SK-N-SH (cell line): ENCODE measurements at regions not wholly inside any gene's neighbourhood (a gene's known extent, or its start where the extent isn't known, plus 50 kb on each side); places are given as distances from the start of the nearest gene placed in this dataset.

Experiments
- EZH2phosphoT487 ChIP-seq: fragments of 200-600 bp; sonication (generic); IDR thresholded peaks from 2 replicates; pipeline ENCODE4 v1.6.1; 2017; ENCODE audit warnings: low read depth, mixed run types, mild to moderate bottlenecking, antibody characterized with exemption, moderate library complexity, borderline replicate concordance
- NRF1 ChIP-seq: IDR thresholded peaks from 2 replicates; pipeline ENCODE4 v1.6.1; 2012; ENCODE audit warnings: low read depth, mild to moderate bottlenecking, low read length
- POLR2AphosphoS5 ChIP-seq: IDR thresholded peaks from 2 replicates; pipeline ENCODE4 v1.6.1; 2012; ENCODE audit warnings: low read depth, low read length
- RAD21 ChIP-seq: IDR thresholded peaks from 2 replicates; pipeline ENCODE4 v1.6.1; 2012; ENCODE audit warnings: mild to moderate bottlenecking, low read length
- TF ChIP-seq, protein P1 (sequence below): fragments of 200-600 bp; sonication (generic); IDR thresholded peaks from 2 replicates; pipeline ENCODE4 v1.6.1; 2017; ENCODE audit warnings: antibody characterized with exemption, mild to moderate bottlenecking, moderate library complexity
- TF ChIP-seq, protein P2 (sequence below): IDR thresholded peaks from 2 replicates; pipeline ENCODE4 v1.4.0; 2012; ENCODE audit warnings: low read depth, borderline replicate concordance
- TF ChIP-seq, protein P3 (sequence below): fragments of 150-350 bp; IDR thresholded peaks from 2 replicates; pipeline ENCODE4 v1.6.1; 2017; ENCODE audit warnings: antibody characterized with exemption, low read length, low read depth, borderline replicate concordance
- TF ChIP-seq, protein P4 (sequence below): IDR thresholded peaks from 2 replicates; pipeline ENCODE4 v1.4.0; 2012; ENCODE audit warnings: low read depth, borderline replicate concordance

DNA sequence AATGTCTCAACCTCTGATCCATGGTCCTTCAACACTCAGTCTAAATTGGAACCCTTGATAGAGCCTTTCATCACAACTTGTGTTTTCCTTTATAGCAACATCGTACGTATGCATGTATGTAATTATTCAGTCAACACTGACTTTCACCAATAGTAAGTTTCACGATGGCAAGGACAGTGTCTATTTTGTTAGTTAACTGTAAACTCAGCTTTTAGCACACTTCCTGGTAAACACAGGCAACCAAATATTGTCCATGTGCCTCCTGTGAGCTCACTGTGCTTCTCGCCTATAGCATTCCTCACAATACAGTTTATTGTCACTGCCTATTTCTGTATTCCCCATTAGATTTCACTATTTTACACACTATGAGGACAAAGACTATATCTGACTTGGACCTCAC, 323.1 kb downstream of the DEPDC1B start:
- TF ChIP-seq RAD21: no peak
- TF ChIP-seq, protein P1, sequence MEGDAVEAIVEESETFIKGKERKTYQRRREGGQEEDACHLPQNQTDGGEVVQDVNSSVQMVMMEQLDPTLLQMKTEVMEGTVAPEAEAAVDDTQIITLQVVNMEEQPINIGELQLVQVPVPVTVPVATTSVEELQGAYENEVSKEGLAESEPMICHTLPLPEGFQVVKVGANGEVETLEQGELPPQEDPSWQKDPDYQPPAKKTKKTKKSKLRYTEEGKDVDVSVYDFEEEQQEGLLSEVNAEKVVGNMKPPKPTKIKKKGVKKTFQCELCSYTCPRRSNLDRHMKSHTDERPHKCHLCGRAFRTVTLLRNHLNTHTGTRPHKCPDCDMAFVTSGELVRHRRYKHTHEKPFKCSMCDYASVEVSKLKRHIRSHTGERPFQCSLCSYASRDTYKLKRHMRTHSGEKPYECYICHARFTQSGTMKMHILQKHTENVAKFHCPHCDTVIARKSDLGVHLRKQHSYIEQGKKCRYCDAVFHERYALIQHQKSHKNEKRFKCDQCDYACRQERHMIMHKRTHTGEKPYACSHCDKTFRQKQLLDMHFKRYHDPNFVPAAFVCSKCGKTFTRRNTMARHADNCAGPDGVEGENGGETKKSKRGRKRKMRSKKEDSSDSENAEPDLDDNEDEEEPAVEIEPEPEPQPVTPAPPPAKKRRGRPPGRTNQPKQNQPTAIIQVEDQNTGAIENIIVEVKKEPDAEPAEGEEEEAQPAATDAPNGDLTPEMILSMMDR: no peak
- no peak for TF ChIP-seq NRF1
- TF ChIP-seq EZH2phosphoT487: no peak
- no peak for TF ChIP-seq POLR2AphosphoS5
- TF ChIP-seq, protein P2, sequence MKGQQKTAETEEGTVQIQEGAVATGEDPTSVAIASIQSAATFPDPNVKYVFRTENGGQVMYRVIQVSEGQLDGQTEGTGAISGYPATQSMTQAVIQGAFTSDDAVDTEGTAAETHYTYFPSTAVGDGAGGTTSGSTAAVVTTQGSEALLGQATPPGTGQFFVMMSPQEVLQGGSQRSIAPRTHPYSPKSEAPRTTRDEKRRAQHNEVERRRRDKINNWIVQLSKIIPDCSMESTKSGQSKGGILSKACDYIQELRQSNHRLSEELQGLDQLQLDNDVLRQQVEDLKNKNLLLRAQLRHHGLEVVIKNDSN: no peak
- TF ChIP-seq, protein P3, sequence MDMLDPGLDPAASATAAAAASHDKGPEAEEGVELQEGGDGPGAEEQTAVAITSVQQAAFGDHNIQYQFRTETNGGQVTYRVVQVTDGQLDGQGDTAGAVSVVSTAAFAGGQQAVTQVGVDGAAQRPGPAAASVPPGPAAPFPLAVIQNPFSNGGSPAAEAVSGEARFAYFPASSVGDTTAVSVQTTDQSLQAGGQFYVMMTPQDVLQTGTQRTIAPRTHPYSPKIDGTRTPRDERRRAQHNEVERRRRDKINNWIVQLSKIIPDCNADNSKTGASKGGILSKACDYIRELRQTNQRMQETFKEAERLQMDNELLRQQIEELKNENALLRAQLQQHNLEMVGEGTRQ: no peak
- TF ChIP-seq, protein P4, sequence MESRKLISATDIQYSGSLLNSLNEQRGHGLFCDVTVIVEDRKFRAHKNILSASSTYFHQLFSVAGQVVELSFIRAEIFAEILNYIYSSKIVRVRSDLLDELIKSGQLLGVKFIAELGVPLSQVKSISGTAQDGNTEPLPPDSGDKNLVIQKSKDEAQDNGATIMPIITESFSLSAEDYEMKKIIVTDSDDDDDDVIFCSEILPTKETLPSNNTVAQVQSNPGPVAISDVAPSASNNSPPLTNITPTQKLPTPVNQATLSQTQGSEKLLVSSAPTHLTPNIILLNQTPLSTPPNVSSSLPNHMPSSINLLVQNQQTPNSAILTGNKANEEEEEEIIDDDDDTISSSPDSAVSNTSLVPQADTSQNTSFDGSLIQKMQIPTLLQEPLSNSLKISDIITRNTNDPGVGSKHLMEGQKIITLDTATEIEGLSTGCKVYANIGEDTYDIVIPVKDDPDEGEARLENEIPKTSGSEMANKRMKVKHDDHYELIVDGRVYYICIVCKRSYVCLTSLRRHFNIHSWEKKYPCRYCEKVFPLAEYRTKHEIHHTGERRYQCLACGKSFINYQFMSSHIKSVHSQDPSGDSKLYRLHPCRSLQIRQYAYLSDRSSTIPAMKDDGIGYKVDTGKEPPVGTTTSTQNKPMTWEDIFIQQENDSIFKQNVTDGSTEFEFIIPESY: no peak
